GM21717 (cell line): ENCODE measurements at regions not wholly inside any gene's neighbourhood (a gene's known extent, or its start where the extent isn't known, plus 50 kb on each side); places are given as distances from the start of the nearest gene placed in this dataset.
"Not testable (repeated sequence)": the region's sequence is repeated elsewhere in the genome, so short reads cannot be mapped to it uniquely, and the experiment has no call there.

ENCODE experiments used
- ATAC-seq: cut with Tn5 transposase; IDR thresholded peaks from one replicate; pipeline ENCODE4 v1.9.1; 2021; ENCODE audit warnings: mild to moderate bottlenecking, moderate library complexity; ENCODE audit not compliant: unreplicated experiment

- ATAC-seq: no peak
These were observed 634.7 kb upstream of the ARRDC3 start for GRCh38 chr5:92017776-92018175.

GRCh38 chr5:92011845-92012244, 628.7 kb upstream of the ARRDC3 start:
- ATAC-seq: not testable (repeated sequence)

DNA sequence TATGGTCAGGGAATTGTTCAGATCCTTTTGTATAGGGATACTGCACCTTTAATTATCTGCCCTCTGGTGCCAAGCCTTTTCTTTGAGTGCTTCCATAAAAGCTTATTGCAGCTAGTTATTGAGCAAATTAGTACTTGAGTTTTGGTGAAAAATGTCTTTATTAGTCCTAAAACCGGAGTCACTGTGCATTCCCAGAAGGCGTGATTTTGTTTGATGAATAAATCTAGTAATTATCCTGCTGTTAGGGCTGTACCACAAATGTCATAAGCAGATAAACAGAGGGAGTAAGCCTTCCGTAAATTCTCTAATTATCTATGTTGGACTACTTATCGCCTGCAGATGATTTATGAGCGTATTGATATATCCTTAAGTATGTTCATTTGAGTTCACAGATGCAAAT, 620.7 kb upstream of the ARRDC3 start:
- no peak for ATAC-seq

DNA sequence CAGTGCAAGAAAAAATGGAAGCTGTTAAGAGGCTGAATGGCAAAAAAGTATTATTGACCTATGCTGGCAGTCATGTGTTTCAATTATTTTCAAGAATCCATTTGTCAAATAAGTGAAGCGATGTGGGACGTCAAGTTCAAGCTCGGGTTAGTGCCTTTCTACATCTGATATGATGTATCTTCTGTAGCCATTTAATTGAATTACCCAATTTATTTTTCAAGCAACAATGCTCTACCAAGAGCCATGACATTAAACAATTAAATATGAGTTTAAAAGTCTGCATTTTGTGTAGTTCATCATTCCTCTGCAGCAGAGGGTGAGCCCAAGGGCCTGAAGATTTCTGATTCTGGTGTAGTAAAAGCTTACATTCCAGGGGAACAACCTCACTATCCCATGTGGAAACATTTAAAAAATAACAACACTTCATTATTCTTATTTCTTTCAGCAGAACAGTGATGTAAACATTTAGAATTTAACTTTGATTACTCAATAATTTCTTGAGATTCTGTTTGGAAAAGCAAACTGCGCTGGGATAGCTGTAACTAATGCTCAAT, 619.7 kb upstream of the ARRDC3 start:
- no peak for ATAC-seq

DNA sequence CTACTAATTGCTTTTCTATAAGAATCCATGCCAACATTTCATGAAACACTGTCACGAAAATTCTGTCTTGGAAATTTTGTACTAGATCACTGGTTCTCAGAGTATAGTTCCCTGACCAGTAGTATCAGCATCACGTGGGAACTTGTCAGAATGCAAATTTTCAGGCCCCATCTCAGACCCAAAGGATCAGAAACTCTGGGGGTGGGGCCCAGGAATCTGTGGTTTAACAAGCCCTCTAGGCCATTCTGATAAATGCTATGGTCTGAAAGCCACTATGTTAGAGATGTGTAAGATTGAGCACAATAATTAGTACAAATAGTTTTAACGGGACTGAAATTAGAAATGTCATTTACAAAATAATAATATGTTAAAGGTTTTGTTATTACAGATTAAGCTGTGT, 615.7 kb upstream of the ARRDC3 start:
- ATAC-seq: no peak

DNA sequence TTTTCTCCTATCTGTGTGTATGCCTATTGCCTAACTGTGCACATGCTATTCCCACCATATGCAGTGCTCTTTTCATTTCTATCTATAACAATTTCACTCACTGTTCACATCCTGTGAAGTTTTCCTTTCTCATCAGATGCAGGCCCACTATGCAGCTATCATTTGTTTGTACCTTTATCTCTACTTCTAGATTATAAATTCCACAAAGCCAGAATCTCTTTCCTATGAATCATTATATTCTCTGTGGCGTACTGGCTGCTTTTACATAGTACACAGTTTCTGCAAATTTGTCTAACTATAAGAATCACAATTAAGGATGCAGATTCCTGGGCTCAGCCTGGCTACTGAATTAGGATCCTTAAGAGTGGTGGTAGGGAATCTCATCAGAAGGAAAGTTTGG, 600.8 kb upstream of the ARRDC3 start:
- no peak for ATAC-seq

- ATAC-seq: no peak
These were observed 595.2 kb upstream of the ARRDC3 start for GRCh38 chr5:91978221-91978882.

GRCh38 chr5:91977579-91977978, 594.5 kb upstream of the ARRDC3 start:
- ATAC-seq: no peak

- ATAC-seq: no peak
These were observed 593.3 kb upstream of the ARRDC3 start for GRCh38 chr5:91976451-91976850.

DNA sequence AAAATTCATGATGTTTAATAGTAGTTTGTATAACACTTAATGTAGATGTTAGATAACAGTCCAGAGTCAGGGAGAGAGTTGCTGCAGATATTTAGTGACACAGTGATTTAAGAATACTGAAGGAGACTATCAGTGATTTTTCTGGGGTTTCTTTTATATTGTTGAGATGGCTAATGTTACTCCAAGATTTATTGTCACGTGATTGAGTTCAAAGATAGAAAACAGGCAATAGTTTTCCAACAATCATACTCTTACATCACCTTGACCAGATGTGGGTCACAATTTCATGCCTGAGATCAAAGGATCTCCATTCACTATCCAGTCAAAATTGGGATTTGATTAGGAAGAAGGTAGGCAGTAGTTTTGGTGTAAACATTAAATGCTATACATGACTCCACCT, 580.0 kb upstream of the ARRDC3 start:
- no peak for ATAC-seq

DNA sequence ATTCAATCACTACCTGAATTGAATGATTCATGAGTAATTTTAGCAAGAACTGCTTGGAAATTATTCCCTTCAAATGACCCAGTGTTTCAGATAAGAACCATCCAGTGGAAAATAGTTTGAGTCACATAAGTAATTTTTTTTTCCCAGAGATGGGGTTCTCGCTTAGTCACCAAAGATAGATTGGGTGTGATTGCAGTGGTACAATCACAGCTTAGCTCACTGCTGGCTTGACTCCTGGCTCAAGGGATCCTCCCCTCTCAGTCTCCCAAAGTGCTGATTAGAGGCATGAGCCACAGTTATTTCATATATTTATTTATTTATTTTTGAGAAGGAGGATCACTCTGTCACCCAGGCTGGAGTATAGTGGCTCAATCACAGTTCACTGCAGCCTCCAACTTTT, 574.5 kb upstream of the ARRDC3 start:
- no peak for ATAC-seq

- no peak for ATAC-seq
These were observed 573.6 kb upstream of the ARRDC3 start for GRCh38 chr5:91956738-91957137.

- no peak for ATAC-seq
These were observed 572.5 kb upstream of the ARRDC3 start for GRCh38 chr5:91955610-91956009.

DNA sequence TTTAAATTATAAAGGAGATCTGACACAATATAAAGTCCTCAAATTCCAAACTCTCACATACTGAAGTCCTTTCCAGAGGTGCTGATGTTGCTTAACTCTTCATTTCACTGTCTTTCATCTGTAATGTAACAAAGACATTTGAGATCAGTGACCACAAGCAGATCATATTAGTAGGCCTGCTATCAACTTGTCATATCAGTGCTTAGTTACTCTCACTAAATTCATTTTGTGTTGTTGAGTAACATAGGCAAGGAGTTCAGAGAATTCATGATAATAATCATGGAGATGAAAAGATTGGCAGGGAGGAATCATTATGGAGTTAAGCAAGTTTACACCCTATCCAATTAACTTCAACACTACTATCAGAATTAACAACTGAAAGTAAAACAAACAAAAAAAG, 571.0 kb upstream of the ARRDC3 start:
- no peak for ATAC-seq

- no peak for ATAC-seq
These were observed 567.2 kb upstream of the ARRDC3 start for GRCh38 chr5:91950328-91950727.

GRCh38 chr5:91946870-91947269, 563.8 kb upstream of the ARRDC3 start:
- ATAC-seq: no peak

- ATAC-seq: no peak
These were observed 558.5 kb upstream of the ARRDC3 start for GRCh38 chr5:91941588-91941987.

DNA sequence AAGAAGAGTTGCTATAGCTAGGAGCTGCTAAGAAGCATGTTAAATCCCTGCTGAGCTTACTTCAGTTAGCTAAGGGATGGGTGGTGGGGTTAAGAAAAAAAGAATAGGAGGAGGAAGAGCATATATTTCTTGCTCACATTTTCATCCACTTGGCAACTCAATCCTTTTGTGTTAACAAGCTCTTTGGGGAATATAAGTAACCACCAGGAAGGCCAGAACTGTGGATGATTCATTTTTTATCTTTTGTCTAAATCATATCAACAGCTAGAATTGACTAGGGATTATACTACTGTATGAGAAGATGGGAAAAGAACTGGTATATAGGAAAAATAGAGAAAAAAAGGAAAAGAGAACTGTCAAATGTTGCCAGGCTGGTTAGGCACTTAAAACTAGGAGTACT, 555.3 kb upstream of the ARRDC3 start:
- ATAC-seq: no peak

DNA sequence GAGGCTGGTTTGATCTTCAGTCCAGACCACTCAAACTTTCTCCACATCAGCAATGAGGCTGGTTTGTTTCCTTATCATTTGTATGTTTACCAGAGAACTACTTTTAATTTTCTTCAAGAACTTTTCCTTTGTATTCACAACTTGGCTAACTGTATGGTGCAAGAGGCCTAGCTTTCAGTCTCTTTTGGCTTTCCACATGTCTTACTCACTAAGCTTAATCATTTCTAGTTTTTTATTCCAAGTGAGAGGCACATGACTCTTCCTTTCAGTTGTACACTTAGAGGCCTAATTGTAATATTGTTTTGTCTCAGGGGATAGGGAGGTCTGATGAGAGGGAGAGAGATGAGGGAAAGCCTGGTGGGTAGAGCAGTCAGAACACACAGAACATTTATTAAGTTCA, 554.0 kb upstream of the ARRDC3 start:
- ATAC-seq: no peak

- no peak for ATAC-seq
These were observed 546.4 kb upstream of the ARRDC3 start for GRCh38 chr5:91929522-91929817.

DNA sequence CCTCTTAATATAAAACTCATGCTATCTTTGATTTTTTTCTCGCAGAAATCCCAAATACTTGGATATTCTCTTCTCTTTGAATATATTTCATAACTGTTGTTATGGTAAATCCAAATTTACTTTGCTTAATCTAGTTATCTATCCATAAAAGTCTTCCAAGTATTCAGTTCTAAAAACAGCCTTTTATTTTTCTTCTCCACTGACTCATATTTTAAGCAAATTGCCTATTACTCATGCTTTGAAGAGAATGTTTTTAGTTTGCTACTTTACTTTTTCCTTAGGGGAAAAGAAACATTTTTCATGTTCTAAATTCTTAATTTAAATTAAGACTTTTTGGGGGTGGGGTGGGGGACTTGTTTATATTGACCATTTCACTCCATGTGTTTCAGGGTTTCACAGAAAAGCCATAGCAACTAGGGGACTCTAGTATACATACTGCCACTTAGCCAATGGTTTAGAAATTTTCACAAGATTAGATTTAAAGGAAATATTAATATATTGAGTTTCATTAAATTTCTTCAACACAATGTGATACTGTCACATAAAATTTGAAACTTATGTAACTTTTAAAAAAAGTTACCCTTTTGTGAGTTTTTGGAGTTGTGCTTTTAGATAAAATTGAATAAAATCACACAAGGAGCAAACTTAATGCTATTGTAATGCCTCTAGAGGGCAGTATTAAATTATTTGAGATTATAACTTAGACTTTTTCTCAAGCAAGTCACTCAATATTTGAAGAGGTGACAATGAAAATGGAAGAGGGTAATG, 545.8 kb upstream of the ARRDC3 start:
- ATAC-seq: no peak

DNA sequence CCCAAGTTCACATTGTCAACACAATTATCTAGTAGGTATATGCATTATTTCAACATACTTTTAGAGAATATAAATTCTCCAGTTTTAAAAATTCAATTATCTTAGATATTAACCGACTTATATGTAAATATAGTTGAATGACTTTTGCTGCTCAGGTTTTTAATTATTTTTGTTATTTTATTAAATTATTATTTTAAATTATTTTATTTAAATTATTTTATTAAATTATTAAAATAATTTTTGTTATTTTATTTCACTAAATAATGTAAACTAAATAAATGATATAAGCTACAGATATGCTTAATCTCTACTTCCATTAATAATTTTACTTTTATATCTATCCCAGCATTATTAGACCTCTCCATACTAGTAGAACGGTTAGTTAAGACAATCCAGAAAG, 544.3 kb upstream of the ARRDC3 start:
- no peak for ATAC-seq

GRCh38 chr5:91925249-91925648, 542.1 kb upstream of the ARRDC3 start:
- ATAC-seq: no peak
